Lower lobe of right lung (tissue), 2 donors: ENCODE measurements at regions not wholly inside any gene's neighbourhood (a gene's known extent, or its start where the extent isn't known, plus 50 kb on each side); places are given as distances from the start of the nearest gene placed in this dataset.

Experiments used
- ATAC-seq, 2 donors: fragments of 200-7000 bp; cut with Tn5 transposase; one replicate each; pipeline ENCODE4 v1.9.1; 2020 to 2022; ENCODE audit warnings: mild to moderate bottlenecking in 2 of 2, moderate library complexity in 2 of 2
- DNase-seq: peaks from one replicate; pipeline ENCODE4 v3.0.0-alpha.2; 2020
- H3K27ac ChIP-seq: fragments of 200-600 bp; one replicate; pipeline ENCODE4 v1.8.0; 2022
- H3K27me3 ChIP-seq: fragments of 200-600 bp; one replicate; pipeline ENCODE4 v1.8.0; 2022; ENCODE audit warnings: low read depth
- H3K36me3 ChIP-seq: fragments of 200-600 bp; one replicate; pipeline ENCODE4 v1.8.0; 2022; ENCODE audit warnings: mild to moderate bottlenecking
- H3K4me1 ChIP-seq: fragments of 200-600 bp; one replicate; pipeline ENCODE4 v1.8.0; 2022
- H3K4me3 ChIP-seq: fragments of 200-600 bp; one replicate; pipeline ENCODE4 v1.8.0; 2022; ENCODE audit warnings: mild to moderate bottlenecking
- H3K9me3 ChIP-seq: fragments of 200-600 bp; one replicate; pipeline ENCODE4 v1.8.0; 2022
- intact Hi-C: fragments of 100-400 bp; cut with DNase I; formaldehyde crosslinking; loops from one replicate; pipeline ENCODE4 v1.11.0; 2022
- TF ChIP-seq, protein P1 (sequence below): fragments of 200-600 bp; IDR thresholded peaks from one replicate; pipeline ENCODE4 v1.8.0; 2022; ENCODE audit warnings: antibody characterized with exemption, mild to moderate bottlenecking
- donor health status: DM: no; HTN: yes; CAD: no; lungs with severe emphysema.

DNA sequence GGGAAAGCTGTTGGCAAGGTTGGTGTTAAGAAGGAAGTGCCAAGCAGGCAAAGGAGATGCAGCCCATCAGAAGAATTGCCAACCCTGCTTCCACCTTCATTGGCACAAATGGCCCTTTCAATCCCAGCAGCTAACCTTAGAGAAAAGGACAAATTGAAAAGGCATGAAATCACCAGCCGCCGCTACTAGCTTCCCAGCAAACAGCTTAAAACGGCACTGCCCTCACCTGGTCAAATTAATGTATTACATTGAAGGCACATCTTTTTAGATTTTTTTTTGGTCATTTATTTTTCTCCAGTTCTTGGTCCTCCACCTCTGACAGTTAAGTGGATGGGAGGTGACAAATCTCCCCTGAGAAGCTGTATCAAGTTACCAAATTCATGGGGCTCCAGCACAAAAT, 51.0 kb upstream of the NHSL2 start:
- Histone ChIP-seq H3K9me3 (no peaks in the 10 kb centered on the region), H3K27ac (no peak overlapping the region), H3K36me3 (no peaks in the 10 kb centered on the region), H3K4me3 (no peak overlapping the region), H3K4me1 (no peaks in the 10 kb centered on the region), H3K27me3 (no peaks in the 10 kb centered on the region)
- TF ChIP-seq, protein P1, sequence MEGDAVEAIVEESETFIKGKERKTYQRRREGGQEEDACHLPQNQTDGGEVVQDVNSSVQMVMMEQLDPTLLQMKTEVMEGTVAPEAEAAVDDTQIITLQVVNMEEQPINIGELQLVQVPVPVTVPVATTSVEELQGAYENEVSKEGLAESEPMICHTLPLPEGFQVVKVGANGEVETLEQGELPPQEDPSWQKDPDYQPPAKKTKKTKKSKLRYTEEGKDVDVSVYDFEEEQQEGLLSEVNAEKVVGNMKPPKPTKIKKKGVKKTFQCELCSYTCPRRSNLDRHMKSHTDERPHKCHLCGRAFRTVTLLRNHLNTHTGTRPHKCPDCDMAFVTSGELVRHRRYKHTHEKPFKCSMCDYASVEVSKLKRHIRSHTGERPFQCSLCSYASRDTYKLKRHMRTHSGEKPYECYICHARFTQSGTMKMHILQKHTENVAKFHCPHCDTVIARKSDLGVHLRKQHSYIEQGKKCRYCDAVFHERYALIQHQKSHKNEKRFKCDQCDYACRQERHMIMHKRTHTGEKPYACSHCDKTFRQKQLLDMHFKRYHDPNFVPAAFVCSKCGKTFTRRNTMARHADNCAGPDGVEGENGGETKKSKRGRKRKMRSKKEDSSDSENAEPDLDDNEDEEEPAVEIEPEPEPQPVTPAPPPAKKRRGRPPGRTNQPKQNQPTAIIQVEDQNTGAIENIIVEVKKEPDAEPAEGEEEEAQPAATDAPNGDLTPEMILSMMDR, result peak; percentile 42
- DNase-seq (no peak), ATAC-seq (peak in 1 of 2 donors; percentile 67)
- intact Hi-C loops, result no loop called here
